GM19240 (cell line): ENCODE measurements at regions not wholly inside any gene's neighbourhood (a gene's known extent, or its start where the extent isn't known, plus 50 kb on each side); places are given as distances from the start of the nearest gene placed in this dataset.

Source experiments
- DNase-seq: peaks from one replicate; pipeline ENCODE4 v3.0.0; 2011; ENCODE audit warnings: low spot score; ENCODE audit not compliant: insufficient read length

GRCh38 chr7:144991041-144991440 is 155.2 kb upstream of the TPK1 start:
- DNase-seq = no peak

GRCh38 chr7:144987686-144988085 is 151.8 kb upstream of the TPK1 start:
- DNase-seq = no peak

DNA sequence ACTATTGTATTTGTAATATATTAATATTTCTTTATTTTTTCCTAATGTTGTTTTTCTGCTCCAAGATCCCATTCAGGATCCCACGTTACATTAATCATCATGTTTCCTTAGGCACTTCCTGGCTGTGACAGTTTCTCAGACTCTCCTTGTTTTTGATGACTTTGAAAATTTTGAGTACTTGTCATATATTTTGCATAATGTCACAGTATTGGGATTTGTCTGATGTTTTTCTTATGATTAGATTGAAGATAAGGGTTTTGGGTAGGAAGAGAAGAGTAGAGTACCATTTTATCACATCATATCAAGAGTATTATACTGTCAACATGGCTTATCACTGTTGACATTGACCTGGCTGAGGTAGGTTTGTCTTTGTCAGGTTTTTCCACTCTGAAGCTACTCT is 146.3 kb upstream of the TPK1 start:
- DNase-seq = no peak

- no peak for DNase-seq
Measured at GRCh38 chr7:144975882-144976281, 140.0 kb upstream of the TPK1 start.

DNA sequence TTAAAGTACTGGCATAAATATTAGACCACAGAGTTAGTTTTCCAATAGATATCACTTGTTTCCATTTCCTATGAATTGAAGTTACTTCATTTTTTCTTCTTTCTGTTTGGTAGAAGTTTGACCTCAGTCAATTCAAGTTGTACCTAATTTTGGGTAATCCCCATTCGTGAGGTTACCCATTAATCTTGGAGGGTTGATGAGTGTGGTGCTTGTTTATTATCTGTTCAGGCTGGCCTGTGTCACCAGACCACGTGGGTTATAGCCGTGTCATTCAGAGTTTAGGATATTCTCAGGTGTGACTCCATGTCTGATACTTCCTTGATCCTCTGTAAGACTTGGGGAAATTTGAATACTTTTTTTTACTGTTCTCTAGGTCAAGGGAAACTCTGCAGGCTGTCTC is 133.9 kb upstream of the TPK1 start:
- DNase-seq = no peak

DNA sequence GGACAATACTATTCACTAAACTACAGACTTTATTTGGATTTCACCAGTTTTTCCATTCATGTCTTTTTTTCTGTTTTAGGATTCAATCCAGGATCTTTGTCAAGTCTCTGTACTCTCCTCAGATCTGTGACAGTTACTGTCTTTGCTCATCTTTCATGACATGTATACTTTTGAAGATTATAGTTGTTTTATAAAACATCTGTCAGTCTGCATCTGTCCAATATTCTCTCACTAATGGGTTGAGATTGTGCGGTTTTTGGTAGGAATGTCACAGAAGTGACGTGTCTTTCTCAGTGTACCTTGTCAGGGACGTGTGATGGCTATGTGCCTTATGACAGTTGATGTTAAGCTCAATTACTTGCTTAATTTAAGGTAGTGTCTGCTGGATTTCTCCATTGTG is 124.9 kb upstream of the TPK1 start:
- DNase-seq = no peak

DNA sequence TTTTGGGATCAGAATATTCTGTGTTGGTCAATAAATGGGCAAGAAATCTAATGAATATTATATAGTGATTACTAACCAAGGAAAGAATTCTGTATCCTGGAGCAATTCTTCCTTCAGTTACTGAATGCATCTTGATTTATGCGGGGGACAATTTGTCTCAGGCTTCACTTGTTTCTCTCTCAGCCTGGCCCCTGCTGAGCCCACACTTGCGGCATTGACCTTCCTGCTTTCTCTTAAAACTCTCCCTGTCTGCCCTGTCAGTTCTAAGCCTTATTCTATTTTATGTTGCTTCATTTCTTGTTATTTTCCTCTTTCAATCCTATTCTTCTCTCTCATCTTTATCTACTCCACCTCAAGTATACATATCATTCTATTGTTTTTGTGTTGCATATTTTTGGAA is 122.1 kb upstream of the TPK1 start:
- no peak for DNase-seq

DNA sequence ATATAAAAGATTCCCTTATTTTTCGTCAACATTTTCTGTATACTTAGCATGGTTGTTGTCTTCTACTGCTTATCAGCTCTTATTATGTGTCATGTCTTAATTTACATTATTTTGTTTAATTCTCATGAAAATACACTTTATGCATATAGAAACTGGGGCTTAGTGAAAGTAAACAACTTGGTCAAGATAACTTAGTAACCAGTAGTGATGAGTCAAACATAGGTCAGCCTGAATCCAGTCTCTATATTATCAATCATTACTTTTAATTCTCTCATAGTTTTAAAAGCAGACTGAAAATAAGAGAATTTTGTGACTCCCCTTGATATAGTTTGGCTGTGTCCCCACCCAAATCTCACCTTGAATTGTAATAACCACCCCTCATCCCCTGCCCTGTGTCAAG is 119.6 kb upstream of the TPK1 start:
- DNase-seq = no peak

DNA sequence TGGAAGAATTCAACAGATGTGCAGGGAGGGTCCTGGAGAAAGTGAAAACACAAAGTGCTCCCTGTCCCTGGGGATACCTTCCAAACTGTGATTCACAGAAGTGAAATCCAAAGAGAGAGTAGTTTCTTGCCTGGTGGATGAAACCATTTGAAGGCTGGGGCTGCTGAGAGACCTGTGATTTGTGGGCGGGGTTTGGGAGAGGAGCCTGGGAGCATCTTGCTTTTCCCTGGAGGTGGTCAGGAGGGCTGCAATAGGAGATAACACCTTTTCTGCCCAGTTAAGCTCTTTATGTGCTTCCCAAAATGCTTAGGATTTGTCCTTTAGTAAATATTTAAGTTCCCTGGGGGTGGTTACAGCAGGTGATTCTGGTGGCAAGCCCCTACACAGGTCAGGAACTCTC is 105.3 kb upstream of the TPK1 start:
- no peak for DNase-seq

DNA sequence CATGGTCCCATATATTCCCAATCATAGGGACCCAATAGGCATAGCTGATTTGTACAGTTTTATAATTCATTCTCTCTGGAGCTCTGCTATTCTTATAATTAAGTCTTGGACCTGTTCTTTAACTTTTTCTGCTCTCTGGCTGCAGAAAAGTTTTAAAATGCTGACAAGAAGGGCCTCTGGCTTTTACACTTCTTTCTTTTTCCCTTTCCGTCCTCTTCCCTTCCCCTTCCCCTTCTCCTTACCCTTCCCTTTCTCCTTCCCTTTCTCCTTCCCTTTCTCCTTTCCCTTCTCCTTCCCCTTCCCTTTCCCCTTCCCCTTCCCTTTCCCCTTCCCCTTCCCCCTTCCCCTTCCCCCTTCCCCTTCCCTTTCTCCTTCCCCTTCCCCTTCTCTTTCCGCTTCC is 101.3 kb upstream of the TPK1 start:
- no peak for DNase-seq

DNA sequence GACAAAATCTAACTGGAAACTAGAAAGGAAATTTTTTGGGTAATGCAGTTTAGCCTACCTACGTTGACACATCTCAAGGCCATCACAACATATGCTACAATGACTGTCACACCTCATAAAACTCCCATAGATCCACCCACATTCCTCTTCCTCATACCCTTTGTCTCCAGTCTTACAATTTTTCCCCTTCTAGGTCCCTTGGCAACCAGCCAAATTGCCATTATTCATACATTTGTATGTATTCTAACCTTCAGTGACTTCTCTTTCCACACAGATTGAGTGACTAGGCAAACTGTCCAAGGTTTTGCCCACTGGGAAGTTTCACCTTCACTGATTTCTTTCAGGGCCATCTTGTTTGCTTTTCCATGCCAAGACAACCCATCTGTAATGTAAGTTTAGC is 100.5 kb upstream of the TPK1 start:
- DNase-seq = no peak

DNA sequence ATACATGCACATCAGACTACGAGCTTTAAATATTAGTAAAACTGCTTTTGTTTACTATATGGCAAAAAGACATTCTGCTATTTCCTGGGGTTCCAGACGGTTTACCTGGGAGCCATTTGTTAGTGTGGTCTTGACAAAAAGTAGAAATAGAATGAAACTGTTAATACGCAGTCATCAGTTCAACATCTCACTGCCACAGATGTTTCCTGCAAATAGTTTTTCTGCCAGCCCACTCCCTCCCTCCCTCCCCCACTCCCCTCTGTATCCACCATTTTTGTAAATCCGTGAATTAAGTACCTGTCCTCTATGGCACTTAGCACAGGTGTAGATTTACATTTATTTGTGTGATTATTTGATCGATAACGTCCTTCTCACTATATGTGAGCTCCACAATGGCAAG is 74.6 kb upstream of the TPK1 start:
- no peak for DNase-seq

- DNase-seq = no peak
Measured at GRCh38 chr7:144908943-144909556, 73.2 kb upstream of the TPK1 start.

- no peak for DNase-seq
Measured at GRCh38 chr7:144908324-144908723, 72.5 kb upstream of the TPK1 start.

- no peak for DNase-seq
Measured at GRCh38 chr7:144907577-144907976, 71.7 kb upstream of the TPK1 start.

- no peak for DNase-seq
Measured at GRCh38 chr7:144903201-144903600, 67.3 kb upstream of the TPK1 start.

DNA sequence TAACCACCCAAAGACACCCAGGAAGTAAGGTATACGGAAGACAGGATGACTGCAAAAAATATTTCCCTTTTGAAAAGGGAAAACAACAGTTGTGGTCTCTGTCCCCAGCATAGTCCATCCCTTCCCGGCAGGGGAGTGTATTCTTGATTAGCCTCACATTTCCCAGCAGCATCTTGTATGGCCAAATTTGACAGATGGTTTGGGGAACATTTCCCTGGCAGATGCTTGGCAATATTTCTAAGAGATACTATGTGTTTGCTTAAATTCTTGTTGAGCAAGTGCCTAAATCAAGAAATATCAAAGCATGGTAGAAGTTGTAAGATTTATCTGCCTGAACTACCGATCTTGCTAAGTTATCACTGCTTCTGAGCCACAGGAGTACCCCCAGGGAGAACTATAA is 56.9 kb upstream of the TPK1 start:
- DNase-seq = no peak
